ENCODE measurements at regions not wholly inside any gene's neighbourhood (a gene's known extent, or its start where the extent isn't known, plus 50 kb on each side); places are given as distances from the start of the nearest gene placed in this dataset.

- Histone ChIP-seq H3K9me2 (ENCODE audit: insufficient read depth) (no peaks in the 10 kb centered on the region), H3K36me3 (ENCODE audit: low read depth) (no peaks in the 10 kb centered on the region), H3F3A (ENCODE audit: insufficient read depth, low read depth) (no peaks in the 10 kb centered on the region), H3K4me2 (no peak overlapping the region), H3K9me3 (ENCODE audit: insufficient read depth, low read depth) (no peaks in the 10 kb centered on the region), H3K4me1 (replicated peaks; ENCODE audit: insufficient read depth) (no peaks in the 10 kb centered on the region), H4K20me1 (ENCODE audit: insufficient read depth) (no peaks in the 10 kb centered on the region), H3K27me3 (ENCODE audit: insufficient read depth, low read depth) (no peaks in the 10 kb centered on the region), H3K79me2 (ENCODE audit: low read depth) (no peaks in the 10 kb centered on the region), H3K4me3 (no peak overlapping the region), H3K27ac (no peak overlapping the region), H2AFZ (no peak overlapping the region)
- intact Hi-C loops (cut with micrococcal nuclease; ENCODE audit: unreplicated experiment), result no loop called here
- no peak for DNase-seq
- no peak for TF ChIP-seq EZH2 (IDR thresholded peaks at IDR 0.05; ENCODE audit: low read depth)
- TF ChIP-seq, protein P1, sequence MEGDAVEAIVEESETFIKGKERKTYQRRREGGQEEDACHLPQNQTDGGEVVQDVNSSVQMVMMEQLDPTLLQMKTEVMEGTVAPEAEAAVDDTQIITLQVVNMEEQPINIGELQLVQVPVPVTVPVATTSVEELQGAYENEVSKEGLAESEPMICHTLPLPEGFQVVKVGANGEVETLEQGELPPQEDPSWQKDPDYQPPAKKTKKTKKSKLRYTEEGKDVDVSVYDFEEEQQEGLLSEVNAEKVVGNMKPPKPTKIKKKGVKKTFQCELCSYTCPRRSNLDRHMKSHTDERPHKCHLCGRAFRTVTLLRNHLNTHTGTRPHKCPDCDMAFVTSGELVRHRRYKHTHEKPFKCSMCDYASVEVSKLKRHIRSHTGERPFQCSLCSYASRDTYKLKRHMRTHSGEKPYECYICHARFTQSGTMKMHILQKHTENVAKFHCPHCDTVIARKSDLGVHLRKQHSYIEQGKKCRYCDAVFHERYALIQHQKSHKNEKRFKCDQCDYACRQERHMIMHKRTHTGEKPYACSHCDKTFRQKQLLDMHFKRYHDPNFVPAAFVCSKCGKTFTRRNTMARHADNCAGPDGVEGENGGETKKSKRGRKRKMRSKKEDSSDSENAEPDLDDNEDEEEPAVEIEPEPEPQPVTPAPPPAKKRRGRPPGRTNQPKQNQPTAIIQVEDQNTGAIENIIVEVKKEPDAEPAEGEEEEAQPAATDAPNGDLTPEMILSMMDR (conservative IDR thresholded peaks at IDR 0.05), result no peak
- BruUV-seq (replicated peaks), result no TSS peak
- ChIA-PET POLR2A (ENCODE audit: unreplicated experiment) (no interaction called here), CTCF (no interaction called here)
These were observed 189.6 kb upstream of the GRM7 start for GRCh38 chr3:6671363-6671762.

GRCh38 chr3:6679510-6679909 lies 181.4 kb upstream of the GRM7 start:
- CTCF ChIA-PET, result no interaction called here
- DNase-seq, result no peak
- H3F3A ChIP-seq (ENCODE audit: insufficient read depth, low read depth), result no peaks in the 10 kb centered on the region
- H3K27me3 ChIP-seq (ENCODE audit: insufficient read depth, low read depth), result no peaks in the 10 kb centered on the region
- H3K4me1 ChIP-seq (replicated peaks; ENCODE audit: insufficient read depth), result no peaks in the 10 kb centered on the region
- H4K20me1 ChIP-seq (ENCODE audit: insufficient read depth), result no peaks in the 10 kb centered on the region
- H3K9me2 ChIP-seq (ENCODE audit: insufficient read depth), result no peaks in the 10 kb centered on the region
- no peaks in the 10 kb centered on the region for H3K9me3 ChIP-seq (ENCODE audit: insufficient read depth, low read depth)
- H2AFZ ChIP-seq, result no peak overlapping the region
- H3K79me2 ChIP-seq (ENCODE audit: low read depth), result no peaks in the 10 kb centered on the region
- BruUV-seq (replicated peaks), result no TSS peak
- H3K36me3 ChIP-seq (ENCODE audit: low read depth), result no peaks in the 10 kb centered on the region
- no peak overlapping the region for H3K4me2 ChIP-seq
- no peak overlapping the region for H3K27ac ChIP-seq
- H3K4me3 ChIP-seq, result no peak overlapping the region
- POLR2A ChIA-PET (ENCODE audit: unreplicated experiment), result no interaction called here
- intact Hi-C loops (cut with micrococcal nuclease; ENCODE audit: unreplicated experiment), result no loop called here
- TF ChIP-seq EZH2 (IDR thresholded peaks at IDR 0.05; ENCODE audit: low read depth), result no peak
- TF ChIP-seq, protein P1 (conservative IDR thresholded peaks at IDR 0.05), result no peak

- H4K20me1 ChIP-seq (ENCODE audit: insufficient read depth), result no peaks in the 10 kb centered on the region
These were observed 180.7 kb upstream of the GRM7 start for GRCh38 chr3:6680119-6680806.

More at GRCh38 chr3:6680119-6680806, 180.7 kb upstream of the GRM7 start:
- Histone ChIP-seq H2AFZ (no peak overlapping the region), H3K9me2 (ENCODE audit: insufficient read depth) (no peaks in the 10 kb centered on the region), H3K4me2 (no peak overlapping the region), H3K36me3 (ENCODE audit: low read depth) (no peaks in the 10 kb centered on the region), H3K27me3 (ENCODE audit: insufficient read depth, low read depth) (no peaks in the 10 kb centered on the region), H3K4me3 (no peak overlapping the region), H3F3A (ENCODE audit: insufficient read depth, low read depth) (no peaks in the 10 kb centered on the region), H3K4me1 (replicated peaks; ENCODE audit: insufficient read depth) (no peaks in the 10 kb centered on the region), H3K9me3 (ENCODE audit: insufficient read depth, low read depth) (no peaks in the 10 kb centered on the region), H3K79me2 (ENCODE audit: low read depth) (no peaks in the 10 kb centered on the region), H3K27ac (no peak overlapping the region)
- ChIA-PET POLR2A (ENCODE audit: unreplicated experiment) (no interaction called here), CTCF (no interaction called here)
- intact Hi-C loops (cut with micrococcal nuclease; ENCODE audit: unreplicated experiment), result no loop called here
- DNase-seq, result no peak
- no TSS peak for BruUV-seq (replicated peaks)
- TF ChIP-seq EZH2 (IDR thresholded peaks at IDR 0.05; ENCODE audit: low read depth), result no peak
- TF ChIP-seq, protein P1 (conservative IDR thresholded peaks at IDR 0.05), result no peak
